Neural progenitor cell (in vitro differentiated cells): ENCODE measurements at regions not wholly inside any gene's neighbourhood (a gene's known extent, or its start where the extent isn't known, plus 50 kb on each side); places are given as distances from the start of the nearest gene placed in this dataset.

Source experiments
- EZH2 ChIP-seq: fragments of 200-600 bp; sonication (generic); IDR thresholded peaks from 2 replicates; pipeline ENCODE4 v1.6.1; 2017; ENCODE audit warnings: antibody characterized with exemption, mild to moderate bottlenecking, moderate library complexity
- EZH2phosphoT487 ChIP-seq: fragments of 200-600 bp; sonication (generic); IDR thresholded peaks from 2 replicates; pipeline ENCODE4 v1.6.1; 2017; ENCODE audit warnings: antibody characterized with exemption
- TF ChIP-seq, protein P1 (sequence below): fragments of 200-600 bp; sonication (generic); IDR thresholded peaks from 2 replicates; pipeline ENCODE4 v1.5.1; 2017; ENCODE audit warnings: antibody characterized with exemption, mild to moderate bottlenecking

DNA sequence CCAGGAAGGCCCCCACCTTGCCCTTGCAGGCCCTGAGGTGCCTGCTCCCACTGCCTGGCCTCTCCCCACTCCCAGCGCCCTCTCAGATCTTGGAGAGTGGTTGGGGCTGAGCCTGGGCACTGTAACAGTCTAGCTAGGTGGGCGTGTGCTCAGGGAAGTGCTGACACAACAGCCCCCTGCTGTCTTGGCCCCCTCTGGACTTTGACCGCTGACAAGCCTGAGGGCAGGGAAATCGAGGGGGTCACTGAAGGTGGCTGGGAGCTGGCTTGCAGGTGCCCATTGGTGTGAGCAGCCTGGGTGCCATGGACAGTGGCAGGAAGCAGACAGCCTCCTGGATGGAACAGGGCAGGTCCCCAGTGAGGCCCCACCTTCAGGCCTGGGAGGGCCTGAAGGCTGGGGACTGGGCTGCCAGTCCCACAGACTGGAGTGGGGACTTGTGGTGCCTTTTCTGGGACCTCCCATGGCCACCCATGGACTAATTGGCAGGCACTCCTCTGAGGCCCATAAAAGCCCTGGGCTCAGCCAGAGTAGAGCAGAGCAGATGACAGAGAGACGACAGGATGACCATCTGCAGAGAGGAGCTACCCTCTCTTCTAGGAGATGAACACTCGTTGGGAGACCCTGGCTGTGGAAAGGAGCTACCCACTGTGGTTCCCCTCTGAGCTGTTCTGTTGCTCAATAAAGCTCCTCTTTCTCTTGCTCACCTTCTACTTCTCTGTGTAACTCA, 158.6 kb upstream of the SLC38A2 start:
- TF ChIP-seq, protein P1, sequence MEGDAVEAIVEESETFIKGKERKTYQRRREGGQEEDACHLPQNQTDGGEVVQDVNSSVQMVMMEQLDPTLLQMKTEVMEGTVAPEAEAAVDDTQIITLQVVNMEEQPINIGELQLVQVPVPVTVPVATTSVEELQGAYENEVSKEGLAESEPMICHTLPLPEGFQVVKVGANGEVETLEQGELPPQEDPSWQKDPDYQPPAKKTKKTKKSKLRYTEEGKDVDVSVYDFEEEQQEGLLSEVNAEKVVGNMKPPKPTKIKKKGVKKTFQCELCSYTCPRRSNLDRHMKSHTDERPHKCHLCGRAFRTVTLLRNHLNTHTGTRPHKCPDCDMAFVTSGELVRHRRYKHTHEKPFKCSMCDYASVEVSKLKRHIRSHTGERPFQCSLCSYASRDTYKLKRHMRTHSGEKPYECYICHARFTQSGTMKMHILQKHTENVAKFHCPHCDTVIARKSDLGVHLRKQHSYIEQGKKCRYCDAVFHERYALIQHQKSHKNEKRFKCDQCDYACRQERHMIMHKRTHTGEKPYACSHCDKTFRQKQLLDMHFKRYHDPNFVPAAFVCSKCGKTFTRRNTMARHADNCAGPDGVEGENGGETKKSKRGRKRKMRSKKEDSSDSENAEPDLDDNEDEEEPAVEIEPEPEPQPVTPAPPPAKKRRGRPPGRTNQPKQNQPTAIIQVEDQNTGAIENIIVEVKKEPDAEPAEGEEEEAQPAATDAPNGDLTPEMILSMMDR: no peak
- TF ChIP-seq EZH2 (no peak), EZH2phosphoT487 (no peak)
